Dedifferentiated amniotic fluid mesenchymal stem cell (primary cell): ENCODE measurements at regions not wholly inside any gene's neighbourhood (a gene's known extent, or its start where the extent isn't known, plus 50 kb on each side); places are given as distances from the start of the nearest gene placed in this dataset.
"Not testable (repeated sequence)": the region's sequence is repeated elsewhere in the genome, so short reads cannot be mapped to it uniquely, and the experiment has no call there.

Experiments
- DNase-seq: peaks from one replicate; pipeline ENCODE4 v3.0.0-alpha.2; 2016; ENCODE audit errors: extremely low spot score

- DNase-seq = no peak
Measured at GRCh38 chr4:104549736-104550135, 55.0 kb upstream of the CXXC4 start.

GRCh38 chr4:104559502-104559901, 64.8 kb upstream of the CXXC4 start:
- DNase-seq = no peak

- DNase-seq = no peak
Measured at GRCh38 chr4:104571341-104571740, 76.6 kb upstream of the CXXC4 start.

GRCh38 chr4:104574371-104574770, 79.7 kb upstream of the CXXC4 start:
- DNase-seq = no peak

- no peak for DNase-seq
Measured at GRCh38 chr4:104575278-104575677, 80.6 kb upstream of the CXXC4 start.

GRCh38 chr4:104577405-104577804, 82.7 kb upstream of the CXXC4 start:
- DNase-seq = no peak

- DNase-seq = not testable (repeated sequence)
Measured at GRCh38 chr4:104581476-104581875, 86.8 kb upstream of the CXXC4 start.

- not testable (repeated sequence) for DNase-seq
Measured at GRCh38 chr4:104582056-104582455, 87.4 kb upstream of the CXXC4 start.

- no peak for DNase-seq
Measured at GRCh38 chr4:104589264-104589868, 94.7 kb upstream of the CXXC4 start.

- DNase-seq = no peak
Measured at GRCh38 chr4:104591510-104591911, 96.8 kb upstream of the CXXC4 start.

- no peak for DNase-seq
Measured at GRCh38 chr4:104592183-104592582, 97.5 kb upstream of the CXXC4 start.

- DNase-seq = no peak
Measured at GRCh38 chr4:104593019-104593418, 98.3 kb upstream of the CXXC4 start.

GRCh38 chr4:104596189-104596588, 101.5 kb upstream of the CXXC4 start:
- no peak for DNase-seq

- no peak for DNase-seq
Measured at GRCh38 chr4:104615496-104615895, 120.8 kb upstream of the CXXC4 start.

GRCh38 chr4:104615926-104616325, 121.2 kb upstream of the CXXC4 start:
- no peak for DNase-seq

GRCh38 chr4:104616401-104616820, 121.7 kb upstream of the CXXC4 start:
- no peak for DNase-seq

- DNase-seq = no peak
Measured at GRCh38 chr4:104625706-104626105, 131.0 kb upstream of the CXXC4 start.

GRCh38 chr4:104629601-104630000, 134.9 kb upstream of the CXXC4 start:
- DNase-seq = no peak

GRCh38 chr4:104630272-104630671, 135.6 kb upstream of the CXXC4 start:
- no peak for DNase-seq

GRCh38 chr4:104631000-104631399, 136.3 kb upstream of the CXXC4 start:
- no peak for DNase-seq

GRCh38 chr4:104641418-104641817, 146.7 kb upstream of the CXXC4 start:
- no peak for DNase-seq

- DNase-seq = no peak
Measured at GRCh38 chr4:104642521-104642920, 147.8 kb upstream of the CXXC4 start.

- no peak for DNase-seq
Measured at GRCh38 chr4:104643805-104644204, 149.1 kb upstream of the CXXC4 start.

- no peak for DNase-seq
Measured at GRCh38 chr4:104649631-104650030, 154.9 kb upstream of the CXXC4 start.
